Colonic mucosa (tissue), 4 donors: ENCODE measurements at regions not wholly inside any gene's neighbourhood (a gene's known extent, or its start where the extent isn't known, plus 50 kb on each side); places are given as distances from the start of the nearest gene placed in this dataset.

ENCODE experiments used
- DNase-seq: peaks from one replicate; pipeline ENCODE4 v3.0.0-alpha.2; 2020
- H3K27ac ChIP-seq: fragments of 200-600 bp; one replicate; pipeline ENCODE4 v1.8.0; 2021
- H3K27me3 ChIP-seq: fragments of 200-600 bp; one replicate; pipeline ENCODE4 v1.8.0; 2021
- H3K36me3 ChIP-seq: fragments of 200-600 bp; one replicate; pipeline ENCODE4 v1.8.0; 2021
- H3K4me1 ChIP-seq: fragments of 200-600 bp; one replicate; pipeline ENCODE4 v1.8.0; 2021; ENCODE audit warnings: mild to moderate bottlenecking
- H3K4me3 ChIP-seq: fragments of 200-600 bp; one replicate; pipeline ENCODE4 v1.8.0; 2021
- H3K9ac ChIP-seq, 2 donors: one replicate each; pipeline ENCODE4 v1.7.0; 2013; ENCODE audit warnings: control low read depth in 2 of 2, low read depth in 2 of 2, low read length in 2 of 2
- H3K9me3 ChIP-seq: fragments of 200-600 bp; one replicate; pipeline ENCODE4 v1.8.0; 2021
- intact Hi-C: fragments of 100-400 bp; cut with DNase I; formaldehyde crosslinking; loops from one replicate; pipeline ENCODE4 v1.14.1; 2022
- TF ChIP-seq, protein P1 (sequence below): fragments of 200-600 bp; IDR thresholded peaks from one replicate; pipeline ENCODE4 v1.8.0; 2022; ENCODE audit warnings: antibody characterized with exemption, mild to moderate bottlenecking
- donor health status: healthy.
- donor health status: DM: no; HTN: no; CAD: no.
- donor health status: DM: no; HTN: no; CAD: no.

- DNase-seq, result no peak
- Histone ChIP-seq H3K27me3 (no peaks in the 10 kb centered on the region), H3K36me3 (no peaks in the 10 kb centered on the region), H3K4me1 (no peaks in the 10 kb centered on the region), H3K27ac (no peak overlapping the region), H3K9ac (no peak overlapping the region), H3K4me3 (no peak overlapping the region), H3K9me3 (no peaks in the 10 kb centered on the region)
- TF ChIP-seq, protein P1, sequence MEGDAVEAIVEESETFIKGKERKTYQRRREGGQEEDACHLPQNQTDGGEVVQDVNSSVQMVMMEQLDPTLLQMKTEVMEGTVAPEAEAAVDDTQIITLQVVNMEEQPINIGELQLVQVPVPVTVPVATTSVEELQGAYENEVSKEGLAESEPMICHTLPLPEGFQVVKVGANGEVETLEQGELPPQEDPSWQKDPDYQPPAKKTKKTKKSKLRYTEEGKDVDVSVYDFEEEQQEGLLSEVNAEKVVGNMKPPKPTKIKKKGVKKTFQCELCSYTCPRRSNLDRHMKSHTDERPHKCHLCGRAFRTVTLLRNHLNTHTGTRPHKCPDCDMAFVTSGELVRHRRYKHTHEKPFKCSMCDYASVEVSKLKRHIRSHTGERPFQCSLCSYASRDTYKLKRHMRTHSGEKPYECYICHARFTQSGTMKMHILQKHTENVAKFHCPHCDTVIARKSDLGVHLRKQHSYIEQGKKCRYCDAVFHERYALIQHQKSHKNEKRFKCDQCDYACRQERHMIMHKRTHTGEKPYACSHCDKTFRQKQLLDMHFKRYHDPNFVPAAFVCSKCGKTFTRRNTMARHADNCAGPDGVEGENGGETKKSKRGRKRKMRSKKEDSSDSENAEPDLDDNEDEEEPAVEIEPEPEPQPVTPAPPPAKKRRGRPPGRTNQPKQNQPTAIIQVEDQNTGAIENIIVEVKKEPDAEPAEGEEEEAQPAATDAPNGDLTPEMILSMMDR, result no peak
- intact Hi-C loops, result no loop called here
Observed at GRCh38 chr4:171025776-171026175, 787.4 kb upstream of the GALNTL6 start.

DNA sequence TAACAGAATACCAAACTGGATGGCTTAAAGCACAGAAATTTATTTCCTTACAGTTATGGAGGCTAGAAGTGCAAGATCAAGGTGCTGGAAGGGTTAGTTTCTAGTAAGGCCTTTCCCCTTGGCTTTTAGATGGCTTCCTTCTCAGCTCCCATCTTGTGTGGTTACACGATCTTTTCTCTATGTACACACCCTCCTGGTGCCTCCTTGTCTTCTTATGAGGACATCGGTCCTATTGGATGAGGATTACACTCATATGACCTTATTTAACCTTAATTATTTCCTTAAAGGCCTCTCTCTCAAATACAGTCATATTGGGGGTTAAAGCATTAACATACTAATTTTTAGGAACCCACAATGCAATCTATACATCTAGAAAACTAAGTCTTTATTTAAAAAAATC lies 787.9 kb upstream of the GALNTL6 start:
- H3K27me3 ChIP-seq, result no peaks in the 10 kb centered on the region
- no peak overlapping the region for H3K9ac ChIP-seq
- no peaks in the 10 kb centered on the region for H3K4me1 ChIP-seq
- no peaks in the 10 kb centered on the region for H3K9me3 ChIP-seq
- H3K27ac ChIP-seq, result no peak overlapping the region
- no peak overlapping the region for H3K4me3 ChIP-seq
- DNase-seq, result no peak
- TF ChIP-seq, protein P1, result no peak
- no peaks in the 10 kb centered on the region for H3K36me3 ChIP-seq
- intact Hi-C loops, result no loop called here

DNA sequence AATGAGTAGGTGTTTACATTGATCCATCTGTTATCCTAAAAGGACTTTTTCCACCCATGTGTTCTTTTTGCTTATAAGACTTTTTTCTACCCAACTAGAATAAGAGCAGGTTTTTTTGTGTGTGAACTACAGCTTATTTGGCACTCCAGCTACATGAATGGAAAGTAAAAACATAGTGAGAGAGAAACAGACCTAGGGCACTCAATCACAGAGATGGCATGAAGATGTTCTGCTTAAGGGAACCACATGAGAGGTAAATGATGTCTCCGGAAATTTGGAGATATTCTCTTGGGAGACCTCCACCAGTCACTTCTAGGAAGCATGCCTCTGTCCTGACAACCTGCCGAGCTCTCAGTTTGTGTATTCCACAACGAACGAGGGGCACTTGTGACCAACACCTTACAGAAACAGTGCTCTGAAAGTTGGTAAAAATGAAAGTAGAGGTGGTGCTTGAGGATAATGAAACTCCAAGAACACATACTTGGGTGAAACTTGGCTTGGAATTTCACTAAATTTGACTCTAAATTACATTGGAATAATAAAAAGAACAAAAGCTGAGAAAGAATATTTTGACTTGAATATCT lies 788.4 kb upstream of the GALNTL6 start:
- intact Hi-C loops, result no loop called here
- Histone ChIP-seq H3K27ac (no peak overlapping the region), H3K4me1 (no peaks in the 10 kb centered on the region), H3K9ac (no peak overlapping the region), H3K9me3 (no peaks in the 10 kb centered on the region), H3K36me3 (no peaks in the 10 kb centered on the region), H3K4me3 (no peak overlapping the region), H3K27me3 (no peaks in the 10 kb centered on the region)
- TF ChIP-seq, protein P1, result no peak
- DNase-seq, result no peak

- Histone ChIP-seq H3K36me3 (no peaks in the 10 kb centered on the region), H3K27ac (no peak overlapping the region), H3K4me3 (no peak overlapping the region), H3K9ac (no peak overlapping the region), H3K9me3 (no peaks in the 10 kb centered on the region), H3K27me3 (no peaks in the 10 kb centered on the region), H3K4me1 (no peaks in the 10 kb centered on the region)
- DNase-seq, result no peak
- intact Hi-C loops, result no loop called here
- TF ChIP-seq, protein P1, result no peak
Observed at GRCh38 chr4:171022824-171023230, 790.4 kb upstream of the GALNTL6 start.

- DNase-seq, result no peak
- Histone ChIP-seq H3K27ac (no peak overlapping the region), H3K4me1 (no peaks in the 10 kb centered on the region), H3K27me3 (no peaks in the 10 kb centered on the region), H3K9ac (no peak overlapping the region), H3K9me3 (no peaks in the 10 kb centered on the region), H3K36me3 (no peaks in the 10 kb centered on the region), H3K4me3 (no peak overlapping the region)
- intact Hi-C loops, result no loop called here
- TF ChIP-seq, protein P1, result no peak
Observed at GRCh38 chr4:171017593-171017992, 795.6 kb upstream of the GALNTL6 start.

DNA sequence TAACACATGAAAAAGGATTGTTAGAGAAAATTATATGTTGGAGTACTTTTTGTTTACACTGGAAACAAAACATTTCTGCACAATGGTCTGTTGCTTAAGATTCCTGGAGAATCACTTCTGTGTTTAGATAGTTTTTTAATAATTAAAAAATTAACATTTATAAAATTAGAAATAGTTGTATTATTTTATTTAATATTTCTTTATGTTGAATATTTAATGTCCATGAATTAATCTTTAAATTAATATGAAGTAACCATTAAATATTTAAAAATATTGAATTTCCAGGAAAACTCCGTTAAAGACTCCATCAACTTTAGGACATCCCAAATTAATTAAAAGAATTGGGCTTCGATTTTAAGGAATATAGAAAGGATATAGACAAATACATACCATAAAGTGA lies 797.1 kb upstream of the GALNTL6 start:
- no peak for DNase-seq
- TF ChIP-seq, protein P1, result no peak
- H3K36me3 ChIP-seq, result no peaks in the 10 kb centered on the region
- intact Hi-C loops, result no loop called here
- no peaks in the 10 kb centered on the region for H3K9me3 ChIP-seq
- no peak overlapping the region for H3K9ac ChIP-seq
- no peaks in the 10 kb centered on the region for H3K27me3 ChIP-seq
- no peaks in the 10 kb centered on the region for H3K4me1 ChIP-seq
- H3K4me3 ChIP-seq, result no peak overlapping the region
- no peak overlapping the region for H3K27ac ChIP-seq
